Esophagus muscularis mucosa (tissue), 4 donors: ENCODE measurements at regions not wholly inside any gene's neighbourhood (a gene's known extent, or its start where the extent isn't known, plus 50 kb on each side); places are given as distances from the start of the nearest gene placed in this dataset.

ENCODE experiments used
- CTCF ChIP-seq, 3 experiments: fragments of 200-600 bp in 2 of 3; fragments of 450-650 bp in 1 of 3; sonication (generic) in 2 of 3; IDR thresholded peaks; one replicate each; pipeline ENCODE4 v1.5.1; 2017 to 2019; ENCODE audit warnings: antibody characterized with exemption in 3 of 3, mild to moderate bottlenecking in 2 of 3, moderate library complexity in 1 of 3
- EP300 ChIP-seq: sonication (generic); formaldehyde crosslinking; IDR thresholded peaks from one replicate; pipeline ENCODE4 v1.6.1; 2017; ENCODE audit warnings: antibody characterized with exemption
- POLR2A ChIP-seq: fragments of 450-650 bp; IDR thresholded peaks from one replicate; pipeline ENCODE4 v1.6.1; 2017; ENCODE audit warnings: antibody characterized with exemption, moderate library complexity, mild to moderate bottlenecking, low read depth
- POLR2AphosphoS5 ChIP-seq, 2 donors: sonication (generic); formaldehyde crosslinking; IDR thresholded peaks; one replicate each; pipeline ENCODE4 v1.6.1; 2017; ENCODE audit warnings: antibody characterized with exemption in 2 of 2

DNA sequence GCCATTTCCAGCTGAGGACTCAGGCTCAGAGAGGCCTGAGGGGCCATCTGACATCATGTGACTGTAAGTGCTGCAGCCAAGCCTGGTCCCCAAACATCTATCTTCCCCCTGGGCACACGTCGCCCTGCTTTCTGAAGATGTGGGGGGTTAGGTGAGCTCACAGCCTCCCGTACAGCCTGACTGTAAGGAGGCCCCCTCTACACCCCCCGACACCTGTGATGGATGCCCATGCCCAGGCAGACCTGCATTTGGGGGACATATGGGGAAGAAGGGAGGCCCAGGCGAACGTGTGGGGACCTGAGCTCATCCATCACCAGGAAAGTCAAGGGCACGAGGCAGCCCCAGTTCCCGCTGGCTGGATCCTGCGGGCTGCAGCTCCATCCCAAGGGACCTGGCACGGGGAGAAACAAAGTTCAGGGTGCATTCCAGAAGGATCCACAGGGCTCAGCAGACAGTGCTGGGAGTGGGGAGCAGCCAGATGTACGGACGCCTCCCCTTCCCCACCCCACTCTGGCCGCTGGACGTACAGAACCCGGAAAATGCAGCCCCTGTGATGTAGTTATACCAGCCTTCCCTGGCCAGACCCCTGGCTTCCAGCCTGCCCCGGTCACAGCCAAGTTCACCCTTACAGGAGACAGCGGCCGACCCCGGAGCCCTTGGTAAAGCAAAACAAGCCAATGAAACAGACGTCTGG is 1431.4 kb downstream of the BRD1 start:
- TF ChIP-seq POLR2A (no peak), POLR2AphosphoS5 (IDR thresholded peaks at IDR 0.05) (no peak), EP300 (no peak), CTCF (IDR thresholded peaks at IDR 0.05) (no peak)
